ENCODE measurements at regions not wholly inside any gene's neighbourhood (a gene's known extent, or its start where the extent isn't known, plus 50 kb on each side); places are given as distances from the start of the nearest gene placed in this dataset.

- H3K4me3 ChIP-seq (ENCODE audit: control insufficient read depth in 2 of 3, extremely low read depth in 1 of 3, insufficient read depth in 2 of 3, low read depth in 1 of 3, low read length in 3 of 3), result no peak overlapping the region
- TF ChIP-seq EZH2 (IDR thresholded peaks at IDR 0.05; ENCODE audit: low read length), result no peak
- TF ChIP-seq, protein P1, sequence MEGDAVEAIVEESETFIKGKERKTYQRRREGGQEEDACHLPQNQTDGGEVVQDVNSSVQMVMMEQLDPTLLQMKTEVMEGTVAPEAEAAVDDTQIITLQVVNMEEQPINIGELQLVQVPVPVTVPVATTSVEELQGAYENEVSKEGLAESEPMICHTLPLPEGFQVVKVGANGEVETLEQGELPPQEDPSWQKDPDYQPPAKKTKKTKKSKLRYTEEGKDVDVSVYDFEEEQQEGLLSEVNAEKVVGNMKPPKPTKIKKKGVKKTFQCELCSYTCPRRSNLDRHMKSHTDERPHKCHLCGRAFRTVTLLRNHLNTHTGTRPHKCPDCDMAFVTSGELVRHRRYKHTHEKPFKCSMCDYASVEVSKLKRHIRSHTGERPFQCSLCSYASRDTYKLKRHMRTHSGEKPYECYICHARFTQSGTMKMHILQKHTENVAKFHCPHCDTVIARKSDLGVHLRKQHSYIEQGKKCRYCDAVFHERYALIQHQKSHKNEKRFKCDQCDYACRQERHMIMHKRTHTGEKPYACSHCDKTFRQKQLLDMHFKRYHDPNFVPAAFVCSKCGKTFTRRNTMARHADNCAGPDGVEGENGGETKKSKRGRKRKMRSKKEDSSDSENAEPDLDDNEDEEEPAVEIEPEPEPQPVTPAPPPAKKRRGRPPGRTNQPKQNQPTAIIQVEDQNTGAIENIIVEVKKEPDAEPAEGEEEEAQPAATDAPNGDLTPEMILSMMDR (optimal IDR thresholded peaks at IDR 0.05 in 1 of 3, IDR thresholded peaks at IDR 0.05 in 1 of 3, conservative IDR thresholded peaks at IDR 0.05 in 1 of 3; ENCODE audit: extremely low read depth in 1 of 3, insufficient read depth in 2 of 3, low read length in 3 of 3), result no peak
- H3K27ac ChIP-seq (ENCODE audit: control insufficient read depth, insufficient read depth, low read length), result no peak overlapping the region
- H3K36me3 ChIP-seq (ENCODE audit: control insufficient read depth in 2 of 2, extremely low read depth in 1 of 2, insufficient read depth in 2 of 2, low read length in 2 of 2), result no peaks in the 10 kb centered on the region
- H2AFZ ChIP-seq (ENCODE audit: control insufficient read depth, low read length), result no peak overlapping the region
- no peak overlapping the region for H3K9ac ChIP-seq (ENCODE audit: control insufficient read depth, extremely low read depth, insufficient read depth, low read length)
- no peaks in the 10 kb centered on the region for H3K27me3 ChIP-seq (ENCODE audit: control insufficient read depth, extremely low read depth, insufficient read depth, low read length)
- H4K20me1 ChIP-seq (ENCODE audit: control insufficient read depth, extremely low read depth, insufficient read depth, low read length), result no peaks in the 10 kb centered on the region
- H3K4me1 ChIP-seq (ENCODE audit: control insufficient read depth, extremely low read depth, insufficient read depth, low read length), result no peaks in the 10 kb centered on the region
- H3K79me2 ChIP-seq (ENCODE audit: control insufficient read depth, insufficient read depth, low read length), result no peaks in the 10 kb centered on the region
- no peaks in the 10 kb centered on the region for H3K9me3 ChIP-seq (ENCODE audit: control insufficient read depth, low read depth, low read length)
- no peaks in the 10 kb centered on the region for H3K9me1 ChIP-seq (ENCODE audit: control insufficient read depth, extremely low read depth, insufficient read depth, low read length)
- no peak overlapping the region for H3K4me2 ChIP-seq (ENCODE audit: control insufficient read depth, extremely low read depth, insufficient read depth, low read depth, low read length)
- dilution Hi-C loops (cut with MboI; ENCODE audit: extremely low pct_ligation_motif_present, low sequenced_read_pairs), result no loop called here
- DNase-seq (ENCODE audit: low read depth, low spot score) (no peak), FAIRE-seq (no peak)
These were observed 329.0 kb upstream of the TMTC4 start for GRCh38 chr13:101003566-101003965.

GRCh38 chr13:100989392-100989791 lies 314.8 kb upstream of the TMTC4 start:
- no peaks in the 10 kb centered on the region for H3K79me2 ChIP-seq (ENCODE audit: control insufficient read depth, insufficient read depth, low read length)
- H3K9me3 ChIP-seq (ENCODE audit: control insufficient read depth, low read depth, low read length), result no peaks in the 10 kb centered on the region
- DNase-seq (ENCODE audit: low read depth, low spot score), result no peak
- no peaks in the 10 kb centered on the region for H3K9me1 ChIP-seq (ENCODE audit: control insufficient read depth, extremely low read depth, insufficient read depth, low read length)
- no peak overlapping the region for H3K27ac ChIP-seq (ENCODE audit: control insufficient read depth, insufficient read depth, low read length)
- no peaks in the 10 kb centered on the region for H4K20me1 ChIP-seq (ENCODE audit: control insufficient read depth, extremely low read depth, insufficient read depth, low read length)
- H3K4me2 ChIP-seq (ENCODE audit: control insufficient read depth, extremely low read depth, insufficient read depth, low read depth, low read length), result no peak overlapping the region
- no peak overlapping the region for H2AFZ ChIP-seq (ENCODE audit: control insufficient read depth, low read length)
- H3K36me3 ChIP-seq (ENCODE audit: control insufficient read depth in 2 of 2, extremely low read depth in 1 of 2, insufficient read depth in 2 of 2, low read length in 2 of 2), result no peaks in the 10 kb centered on the region
- H3K9ac ChIP-seq (ENCODE audit: control insufficient read depth, extremely low read depth, insufficient read depth, low read length), result no peak overlapping the region
- TF ChIP-seq EZH2 (IDR thresholded peaks at IDR 0.05; ENCODE audit: low read length), result no peak
- no peak for FAIRE-seq
- H3K4me1 ChIP-seq (ENCODE audit: control insufficient read depth, extremely low read depth, insufficient read depth, low read length), result no peaks in the 10 kb centered on the region
- H3K27me3 ChIP-seq (ENCODE audit: control insufficient read depth, extremely low read depth, insufficient read depth, low read length), result no peaks in the 10 kb centered on the region
- dilution Hi-C loops (cut with MboI; ENCODE audit: extremely low pct_ligation_motif_present, low sequenced_read_pairs), result no loop called here
- H3K4me3 ChIP-seq (ENCODE audit: control insufficient read depth in 2 of 3, extremely low read depth in 1 of 3, insufficient read depth in 2 of 3, low read depth in 1 of 3, low read length in 3 of 3), result no peak overlapping the region

DNA sequence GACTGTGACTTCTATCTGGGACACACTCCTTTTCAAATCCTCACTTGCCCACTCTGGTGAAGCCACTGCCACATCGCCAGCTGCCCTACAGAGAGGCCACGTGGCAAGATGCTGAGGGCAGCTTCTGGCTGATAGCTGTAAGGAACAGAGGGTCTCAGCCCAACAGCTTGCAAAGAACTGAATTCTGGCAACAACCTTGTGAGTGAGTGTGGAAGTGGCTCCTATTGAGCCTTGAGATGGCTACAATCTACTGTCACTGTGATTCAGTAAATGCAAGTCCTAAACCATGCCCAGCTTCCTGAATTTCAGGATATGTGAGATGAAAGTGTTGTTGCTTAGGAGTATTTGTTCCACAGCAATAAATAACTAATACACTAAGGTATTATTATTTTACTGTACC lies 314.3 kb upstream of the TMTC4 start:
- Histone ChIP-seq H2AFZ (ENCODE audit: control insufficient read depth, low read length) (no peak overlapping the region), H3K9ac (ENCODE audit: control insufficient read depth, extremely low read depth, insufficient read depth, low read length) (no peak overlapping the region), H3K36me3 (ENCODE audit: control insufficient read depth in 2 of 2, extremely low read depth in 1 of 2, insufficient read depth in 2 of 2, low read length in 2 of 2) (no peaks in the 10 kb centered on the region), H3K27ac (ENCODE audit: control insufficient read depth, insufficient read depth, low read length) (no peak overlapping the region), H3K79me2 (ENCODE audit: control insufficient read depth, insufficient read depth, low read length) (no peaks in the 10 kb centered on the region), H3K4me2 (ENCODE audit: control insufficient read depth, extremely low read depth, insufficient read depth, low read depth, low read length) (no peak overlapping the region), H3K9me3 (ENCODE audit: control insufficient read depth, low read depth, low read length) (no peaks in the 10 kb centered on the region), H3K27me3 (ENCODE audit: control insufficient read depth, extremely low read depth, insufficient read depth, low read length) (no peaks in the 10 kb centered on the region), H3K4me1 (ENCODE audit: control insufficient read depth, extremely low read depth, insufficient read depth, low read length) (no peaks in the 10 kb centered on the region), H3K9me1 (ENCODE audit: control insufficient read depth, extremely low read depth, insufficient read depth, low read length) (no peaks in the 10 kb centered on the region), H3K4me3 (ENCODE audit: control insufficient read depth in 2 of 3, extremely low read depth in 1 of 3, insufficient read depth in 2 of 3, low read depth in 1 of 3, low read length in 3 of 3) (no peak overlapping the region), H4K20me1 (ENCODE audit: control insufficient read depth, extremely low read depth, insufficient read depth, low read length) (no peaks in the 10 kb centered on the region)
- DNase-seq (ENCODE audit: low read depth, low spot score) (no peak), FAIRE-seq (no peak)
- dilution Hi-C loops (cut with MboI; ENCODE audit: extremely low pct_ligation_motif_present, low sequenced_read_pairs), result no loop called here
- TF ChIP-seq, protein P1 (optimal IDR thresholded peaks at IDR 0.05 in 1 of 3, IDR thresholded peaks at IDR 0.05 in 1 of 3, conservative IDR thresholded peaks at IDR 0.05 in 1 of 3; ENCODE audit: extremely low read depth in 1 of 3, insufficient read depth in 2 of 3, low read length in 3 of 3), result no peak
- TF ChIP-seq EZH2 (IDR thresholded peaks at IDR 0.05; ENCODE audit: low read length), result no peak
